HepG2 (cell line): ENCODE measurements at regions not wholly inside any gene's neighbourhood (a gene's known extent, or its start where the extent isn't known, plus 50 kb on each side); places are given as distances from the start of the nearest gene placed in this dataset.

Experiments
- EZH2 ChIP-seq: conservative IDR thresholded peaks from 2 replicates; pipeline ENCODE4 v1.6.1; 2012; ENCODE audit warnings: mild to moderate bottlenecking, low read depth, low read length, moderate library complexity
- ZNF280D ChIP-seq: sonication (generic); formaldehyde crosslinking; IDR thresholded peaks from 2 replicates; pipeline ENCODE4 v1.5.1; 2020; ENCODE audit warnings: mild to moderate bottlenecking, missing genetic modification reagents

- TF ChIP-seq EZH2 (no peak), ZNF280D (CRISPR knock-in tag) (no peak)
Observed at GRCh38 chr6:140581601-140582000, 1207.2 kb upstream of the CITED2 start.
